DMS79 (cell line): ENCODE measurements at regions not wholly inside any gene's neighbourhood (a gene's known extent, or its start where the extent isn't known, plus 50 kb on each side); places are given as distances from the start of the nearest gene placed in this dataset.

Experiments used
- DNase-seq: peaks from one replicate; lab custom pipeline; 2025; lab: John Stamatoyannopoulos, UW

GRCh38 chr20:20933142-20933958, 172.8 kb downstream of the LINC00237 start:
- DNase-seq: no peak

DNA sequence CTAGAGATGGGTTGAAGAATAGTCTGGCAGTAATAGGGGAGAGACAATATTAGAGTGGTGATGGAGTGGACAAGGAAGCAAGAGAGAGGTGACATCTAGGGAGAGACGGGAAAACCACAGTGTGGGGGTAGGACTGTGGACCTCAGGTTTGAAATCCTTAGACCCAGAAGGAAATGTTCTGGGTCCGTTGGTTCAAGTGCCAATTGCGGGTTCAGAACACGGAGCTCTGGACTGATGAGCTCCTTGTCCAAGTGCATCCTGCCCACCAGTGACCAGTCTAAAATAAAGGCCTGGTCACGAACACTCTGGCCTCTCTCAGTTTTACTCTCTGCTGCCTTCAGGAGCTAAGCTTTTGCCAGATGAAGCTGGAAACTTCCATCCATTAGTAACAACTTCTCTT, 174.0 kb downstream of the LINC00237 start:
- no peak for DNase-seq

- no peak for DNase-seq
These were observed 174.5 kb downstream of the LINC00237 start for GRCh38 chr20:20931632-20932031.

DNA sequence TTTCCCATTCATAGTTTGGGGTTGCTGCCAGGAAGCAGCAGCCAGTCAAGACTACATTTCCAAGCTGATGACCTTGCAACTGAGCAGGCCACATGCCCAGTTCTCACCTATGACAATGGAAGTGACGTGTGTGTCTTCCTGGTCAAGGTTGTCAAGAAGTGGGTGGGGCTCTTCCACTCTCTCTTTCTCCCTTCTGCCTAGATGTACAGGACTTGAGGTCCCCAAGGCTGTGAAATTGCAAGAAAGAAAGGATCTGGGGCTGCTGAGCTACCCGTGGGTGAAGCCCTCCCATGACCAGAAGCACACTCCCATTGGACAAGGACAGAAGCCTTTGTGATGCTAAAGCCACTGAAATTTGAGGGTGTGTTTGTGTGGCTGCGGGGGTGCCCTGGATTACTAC, 175.1 kb downstream of the LINC00237 start:
- DNase-seq: no peak

GRCh38 chr20:20930500-20930899, 175.7 kb downstream of the LINC00237 start:
- DNase-seq: no peak

DNA sequence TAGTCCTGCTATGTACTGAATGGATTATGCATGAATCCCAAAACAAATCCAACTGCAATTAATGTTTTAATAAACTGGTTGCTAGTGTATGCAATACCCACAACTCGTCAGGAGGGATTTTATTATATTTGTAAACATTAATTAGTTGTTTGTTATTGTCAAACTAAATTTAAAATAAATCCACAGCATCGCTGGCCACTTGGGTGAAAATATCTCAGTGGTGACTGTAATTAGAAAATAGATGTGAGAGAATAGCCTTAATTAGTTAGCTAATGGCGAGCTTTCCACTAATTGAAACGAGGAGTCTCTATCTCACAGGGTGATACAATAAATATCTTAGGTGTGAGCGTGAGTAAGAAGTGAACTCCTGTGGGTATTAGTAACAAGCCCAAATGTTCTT, 176.8 kb downstream of the LINC00237 start:
- DNase-seq: no peak

DNA sequence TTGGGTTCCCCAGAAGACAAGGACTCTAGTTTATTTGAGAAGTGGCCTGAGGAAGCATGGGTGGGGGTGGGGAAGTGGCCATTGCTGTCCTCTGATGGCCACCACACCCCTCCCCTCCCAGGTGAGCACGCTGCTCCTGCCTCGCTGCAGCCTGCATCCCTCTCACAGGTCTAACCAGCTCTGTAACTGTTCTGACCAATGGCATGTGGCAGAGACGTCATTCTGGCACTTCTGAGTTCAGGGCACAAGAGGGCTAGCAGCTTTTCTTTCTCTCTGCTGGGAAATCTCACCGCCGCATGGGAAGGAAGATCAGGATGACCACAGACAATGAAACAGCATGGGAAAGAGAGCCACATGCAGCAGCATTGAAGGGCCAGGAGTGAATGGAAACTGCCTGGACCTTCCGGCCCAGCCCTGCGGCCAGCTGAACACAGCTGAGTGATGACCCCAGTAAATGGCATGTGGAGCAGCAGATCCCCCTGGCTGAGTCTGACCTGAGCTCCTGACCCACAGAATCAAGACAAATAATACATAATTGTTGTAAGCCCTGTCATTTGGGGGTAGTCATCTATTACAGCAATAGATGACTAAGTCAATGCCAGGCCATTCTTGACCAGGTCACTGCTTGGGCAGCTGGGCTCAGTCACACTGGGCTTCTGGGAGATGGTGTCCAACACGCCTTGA, 179.8 kb downstream of the LINC00237 start:
- DNase-seq: no peak

DNA sequence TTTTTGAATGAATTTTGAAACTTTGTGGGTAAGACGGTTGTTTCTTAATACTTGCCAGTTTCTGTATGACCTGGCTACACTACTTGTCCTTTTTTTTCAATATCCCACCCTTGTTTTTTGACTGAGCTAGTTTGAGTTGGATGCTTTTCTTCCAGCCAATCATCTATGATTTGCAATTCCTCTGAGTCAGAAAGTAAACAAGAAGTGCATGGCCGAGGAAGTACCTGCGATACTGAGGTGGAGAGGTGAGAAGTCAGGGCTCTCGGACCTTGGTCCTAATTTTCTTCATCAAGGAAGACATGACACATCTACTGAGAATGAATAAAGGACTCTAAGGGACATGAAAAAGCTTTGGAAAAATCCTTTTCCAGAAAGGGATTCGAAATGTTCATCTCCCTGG, 185.7 kb downstream of the LINC00237 start:
- DNase-seq: no peak

- no peak for DNase-seq
These were observed 190.3 kb downstream of the LINC00237 start for GRCh38 chr20:20915844-20916243.

DNA sequence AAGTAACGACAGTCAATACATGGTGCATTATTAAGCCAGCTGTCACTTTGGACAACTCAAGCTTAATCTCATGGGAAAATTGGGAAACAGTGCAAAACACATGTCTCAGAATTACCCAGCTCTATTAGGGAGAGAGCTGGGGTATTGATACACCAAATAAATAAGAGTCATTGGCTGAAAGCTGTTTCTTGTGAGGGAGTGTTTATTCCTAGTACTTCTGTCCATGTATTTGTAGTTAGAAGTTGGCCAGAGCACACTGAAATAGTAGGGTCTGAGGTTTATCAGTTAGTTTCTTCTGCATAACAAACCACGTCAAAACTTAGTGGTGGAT, 192.0 kb upstream of the RALGAPA2 start:
- DNase-seq: no peak

DNA sequence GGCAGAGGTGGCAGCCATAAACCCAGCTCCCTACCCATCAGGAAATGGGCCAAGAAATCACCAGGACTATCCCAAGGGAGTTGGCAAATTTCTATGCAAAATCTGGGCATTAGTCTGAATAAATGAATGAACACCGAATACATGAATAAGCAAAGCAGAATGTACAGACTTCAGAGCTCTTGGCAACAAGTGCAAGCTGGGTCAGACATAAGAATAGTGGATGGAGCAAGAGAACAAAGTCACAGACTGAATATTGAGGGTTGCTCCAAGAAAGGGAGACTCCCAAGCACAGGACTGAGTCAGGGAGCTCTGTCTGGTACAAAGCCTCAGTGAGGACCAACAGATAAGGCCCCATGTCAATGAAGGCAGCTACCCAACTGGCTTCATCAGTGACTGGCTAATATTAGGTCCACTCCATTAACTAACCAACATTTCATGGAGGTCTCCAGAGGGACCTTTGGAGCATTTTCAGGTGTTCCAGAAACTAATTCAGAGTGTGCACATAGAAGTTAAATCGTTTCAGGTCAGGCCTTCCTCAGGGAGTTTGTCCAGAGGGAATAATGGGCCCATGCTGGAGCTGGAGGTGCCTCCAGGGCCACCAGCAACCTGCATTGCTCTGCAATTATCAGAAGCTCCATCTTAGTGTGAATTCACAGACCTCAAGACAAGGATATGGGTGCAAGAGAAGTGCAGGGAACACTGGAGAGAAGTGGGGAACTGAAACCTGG, 191.5 kb upstream of the RALGAPA2 start:
- no peak for DNase-seq

DNA sequence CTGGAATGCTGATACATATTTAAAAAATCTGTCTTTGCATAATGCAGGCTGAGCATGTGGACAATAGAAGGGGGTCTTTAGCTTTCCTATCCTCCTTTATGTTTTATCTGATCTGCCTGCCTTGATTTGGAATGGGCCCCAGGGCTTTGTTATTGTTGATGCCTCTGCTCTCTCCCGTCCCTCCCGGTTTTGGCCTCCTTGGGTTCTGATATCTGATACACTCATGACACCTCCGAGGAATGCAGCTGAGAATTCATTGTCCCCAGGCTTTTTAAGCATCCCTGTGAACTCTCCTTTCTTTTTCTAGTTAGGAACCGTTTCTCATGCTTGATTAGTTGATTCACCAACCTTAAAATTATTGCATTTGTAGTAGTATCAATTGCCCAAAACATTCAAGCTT, 185.5 kb upstream of the RALGAPA2 start:
- no peak for DNase-seq

GRCh38 chr20:20897145-20897544, 184.7 kb upstream of the RALGAPA2 start:
- no peak for DNase-seq

GRCh38 chr20:20896606-20897005, 184.2 kb upstream of the RALGAPA2 start:
- DNase-seq: no peak

GRCh38 chr20:20895537-20895936, 183.1 kb upstream of the RALGAPA2 start:
- no peak for DNase-seq

- DNase-seq: peak; percentile 1
These were observed 182.3 kb upstream of the RALGAPA2 start for GRCh38 chr20:20894753-20895152.

- no peak for DNase-seq
These were observed 181.8 kb upstream of the RALGAPA2 start for GRCh38 chr20:20894280-20894679.

DNA sequence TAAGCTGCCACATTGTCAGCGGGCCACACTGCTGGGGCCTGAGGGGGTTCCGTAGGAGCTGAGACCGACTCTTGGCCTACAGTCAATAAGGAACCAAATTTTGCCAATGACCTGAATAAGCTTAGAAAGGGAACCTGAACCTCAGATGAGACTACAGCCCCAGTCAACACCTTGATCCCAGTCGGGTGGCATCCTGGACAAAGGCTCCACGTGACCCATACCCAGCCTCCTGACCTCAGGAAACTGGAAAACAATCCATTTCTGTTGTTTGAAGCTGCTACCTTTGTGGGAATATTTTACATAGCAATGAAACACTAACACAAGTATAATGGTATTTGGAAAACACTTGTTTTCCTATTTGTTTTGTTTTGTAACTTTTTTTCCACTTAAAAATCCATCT, 179.9 kb upstream of the RALGAPA2 start:
- no peak for DNase-seq

DNA sequence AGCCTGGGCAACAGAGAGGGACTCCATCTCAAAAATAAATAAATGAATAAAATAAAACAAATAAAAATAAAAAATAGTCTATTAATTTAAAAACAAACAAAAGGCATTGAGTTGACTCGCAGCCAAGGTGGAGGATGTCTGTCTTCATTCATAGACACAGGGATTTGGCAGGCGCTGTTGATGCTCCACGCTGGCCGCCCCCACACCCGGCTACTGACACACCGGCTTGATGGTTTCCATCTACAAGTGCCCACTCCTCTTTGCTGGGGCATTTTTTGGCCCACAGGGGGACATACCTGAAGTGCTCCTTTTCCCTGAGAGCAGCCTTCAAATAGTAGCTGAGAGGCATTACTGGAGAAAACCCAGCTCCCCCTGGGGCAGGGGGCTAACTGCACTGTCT, 178.3 kb upstream of the RALGAPA2 start:
- DNase-seq: no peak

GRCh38 chr20:20888936-20889335, 176.5 kb upstream of the RALGAPA2 start:
- DNase-seq: no peak

DNA sequence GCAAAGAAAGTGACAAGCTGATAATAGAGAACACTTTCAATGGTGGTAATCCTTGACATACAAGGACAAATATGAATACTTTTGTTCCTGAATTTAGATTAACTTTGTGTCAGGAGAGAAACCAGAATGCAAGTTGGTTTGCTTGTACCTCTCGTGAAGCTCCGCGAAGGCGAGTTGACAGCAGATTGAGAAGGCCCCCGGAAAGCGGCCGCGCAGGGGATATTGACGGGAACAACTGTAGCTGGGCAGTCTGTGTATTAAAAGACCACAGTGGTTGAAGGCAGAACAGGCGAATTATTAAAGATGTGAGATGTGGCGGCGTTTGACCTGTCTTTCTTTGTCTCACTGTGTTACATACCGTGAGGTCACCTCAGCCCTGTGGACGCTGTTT, 175.8 kb upstream of the RALGAPA2 start:
- DNase-seq: no peak

- DNase-seq: no peak
These were observed 175.3 kb upstream of the RALGAPA2 start for GRCh38 chr20:20887593-20888265.

DNA sequence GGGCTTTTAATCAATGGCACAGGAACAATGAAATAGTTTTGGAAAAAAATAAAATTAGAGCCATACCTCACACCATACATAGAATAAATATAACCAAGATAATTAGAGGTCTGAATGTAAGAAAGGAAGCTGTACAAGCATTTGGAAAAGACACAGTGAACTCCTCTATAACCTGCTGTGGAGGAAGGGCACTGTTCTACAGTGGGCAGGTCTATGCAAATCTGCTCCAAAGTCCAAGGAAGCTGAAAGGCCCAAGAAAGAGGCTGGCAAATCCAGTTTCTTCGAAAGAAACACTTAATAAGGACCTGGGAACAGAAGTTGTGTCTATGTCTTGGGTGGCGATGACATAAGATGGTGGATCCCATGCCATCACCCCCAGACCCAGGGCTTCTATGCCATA, 169.4 kb upstream of the RALGAPA2 start:
- DNase-seq: no peak
